HUDEP-2 (cell line): ENCODE measurements at regions not wholly inside any gene's neighbourhood (a gene's known extent, or its start where the extent isn't known, plus 50 kb on each side); places are given as distances from the start of the nearest gene placed in this dataset.
"Not testable (repeated sequence)": the region's sequence is repeated elsewhere in the genome, so short reads cannot be mapped to it uniquely, and the experiment has no call there.

Experiments
- DNase-seq, 76 experiments: peaks; one replicate each; lab custom pipeline; 2025; ENCODE audit not compliant: unreplicated experiment in 76 of 76; lab: John Stamatoyannopoulos, UW

DNA sequence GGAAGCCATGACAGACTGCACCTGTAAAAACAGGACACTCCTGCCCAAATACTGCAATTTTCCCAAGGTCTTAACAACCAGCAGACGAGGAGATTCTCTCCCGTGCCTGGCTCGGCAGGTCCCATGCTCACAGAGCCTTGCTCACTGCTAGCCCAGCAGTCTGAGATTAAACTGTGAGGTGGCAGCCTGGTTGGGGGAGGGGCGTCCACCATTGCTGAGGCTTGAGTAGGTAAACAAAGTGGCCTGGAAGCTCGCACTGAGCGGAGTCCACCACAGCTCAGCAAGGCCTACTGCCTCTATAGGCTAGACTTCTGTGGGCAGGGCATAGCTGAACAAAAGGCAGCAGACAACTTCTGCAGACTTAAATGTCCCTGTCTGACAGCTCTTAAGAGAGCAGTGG, 80.3 kb downstream of the ANXA5 start:
- not testable (repeated sequence) for DNase-seq

DNA sequence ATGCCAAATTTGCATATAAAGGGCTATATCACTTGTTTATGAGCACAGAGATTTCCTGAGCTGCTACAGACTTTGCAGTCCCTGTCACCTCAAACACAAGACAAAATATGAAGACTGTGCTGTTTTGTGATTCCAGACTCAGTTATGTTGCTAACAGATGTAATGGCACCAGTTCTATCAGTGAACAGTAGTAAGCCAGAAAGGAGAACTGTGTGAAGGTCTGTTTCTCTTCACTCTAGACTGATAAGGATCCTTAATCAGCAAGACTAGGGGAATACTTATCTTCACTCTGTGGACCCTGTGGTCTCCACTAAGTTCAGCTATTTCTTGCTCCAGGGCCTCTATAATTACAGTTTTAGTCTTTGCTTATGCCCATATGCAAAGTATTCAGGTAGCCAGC, 82.7 kb downstream of the ANXA5 start:
- no peak for DNase-seq

- no peak for DNase-seq
Observed at GRCh38 chr4:121599049-121599448, 97.7 kb downstream of the ANXA5 start.

GRCh38 chr4:121597346-121597934, 99.3 kb downstream of the ANXA5 start:
- DNase-seq = no peak

DNA sequence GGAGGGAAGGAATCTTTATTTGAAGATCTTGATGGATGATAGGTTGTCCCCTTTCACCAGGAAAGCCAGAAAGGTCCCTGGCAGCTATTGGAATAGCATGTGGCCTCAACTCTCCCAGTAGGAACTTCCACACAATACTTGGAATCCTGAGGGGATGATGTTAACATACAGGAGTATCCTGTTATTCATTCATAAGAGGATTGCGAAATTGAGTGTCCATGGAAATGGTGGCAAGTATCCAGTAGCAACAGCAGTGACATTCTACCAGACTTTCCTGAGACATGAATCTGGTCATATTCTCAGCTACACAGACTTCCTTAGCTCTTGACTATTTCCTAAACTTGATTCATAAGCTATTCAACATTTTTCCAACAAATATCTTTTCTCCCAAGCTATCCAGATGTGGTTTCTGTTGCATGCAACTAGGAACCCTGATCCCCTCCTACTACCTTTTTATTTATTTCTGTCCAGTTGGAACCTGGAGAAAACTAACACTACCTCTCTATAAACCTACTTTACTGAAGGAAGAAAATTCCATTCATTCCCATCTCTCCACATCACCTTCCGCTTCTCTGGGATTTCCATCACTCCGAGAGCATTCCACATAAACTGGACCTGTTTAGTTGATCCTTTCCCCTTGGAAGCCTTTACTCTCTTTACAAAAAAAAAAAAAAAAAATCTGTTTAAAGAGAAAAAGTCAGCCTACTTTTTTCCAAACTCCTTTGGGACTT, 101.8 kb downstream of the ANXA5 start:
- no peak for DNase-seq

- no peak for DNase-seq
Observed at GRCh38 chr4:121593760-121594159, 103.0 kb downstream of the ANXA5 start.

- not testable (repeated sequence) for DNase-seq
Observed at GRCh38 chr4:121592257-121592656, 104.5 kb downstream of the ANXA5 start.

GRCh38 chr4:121584836-121585235, 111.9 kb downstream of the ANXA5 start:
- DNase-seq = no peak

DNA sequence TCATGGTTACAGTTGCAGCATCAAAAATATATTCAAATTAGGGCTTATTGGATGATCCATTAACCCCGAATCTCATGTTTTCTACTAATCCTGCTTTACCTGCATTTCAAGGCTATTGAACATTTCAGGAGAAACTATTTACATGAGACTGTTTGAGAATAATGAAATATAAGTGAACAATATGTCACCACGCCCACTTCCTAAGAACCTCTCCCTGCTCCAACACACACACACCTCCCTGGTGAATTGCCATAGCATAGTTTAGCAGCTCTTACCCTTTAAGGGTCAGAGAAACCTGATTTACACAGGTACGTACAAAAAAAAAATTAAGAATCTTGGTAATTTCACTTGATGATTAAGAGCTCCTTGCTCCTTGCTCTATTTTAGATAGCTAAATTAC, 113.4 kb downstream of the ANXA5 start:
- DNase-seq = no peak

- DNase-seq = no peak
Observed at GRCh38 chr4:121582296-121582695, 114.5 kb downstream of the ANXA5 start.

DNA sequence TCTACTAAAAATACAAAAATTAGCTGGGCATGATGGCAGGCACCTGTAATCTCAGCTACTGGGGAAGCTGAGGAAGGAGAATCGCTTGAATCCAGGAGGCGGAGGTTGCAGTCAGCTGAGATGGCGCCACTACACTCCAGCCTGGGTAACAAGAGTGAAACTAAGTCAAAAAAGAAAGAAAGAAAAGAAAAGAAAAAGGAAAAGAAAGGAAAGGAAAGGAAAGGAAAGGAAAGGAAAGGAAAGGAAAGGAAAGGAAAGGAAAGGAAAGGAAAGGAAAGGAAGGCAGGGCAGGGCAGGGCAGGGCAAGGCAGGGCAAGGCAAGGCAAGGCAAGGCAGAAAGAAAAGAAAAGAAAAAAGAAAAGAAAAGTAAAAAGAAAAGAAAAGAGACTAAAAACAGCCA, 121.4 kb downstream of the ANXA5 start:
- not testable (repeated sequence) for DNase-seq

DNA sequence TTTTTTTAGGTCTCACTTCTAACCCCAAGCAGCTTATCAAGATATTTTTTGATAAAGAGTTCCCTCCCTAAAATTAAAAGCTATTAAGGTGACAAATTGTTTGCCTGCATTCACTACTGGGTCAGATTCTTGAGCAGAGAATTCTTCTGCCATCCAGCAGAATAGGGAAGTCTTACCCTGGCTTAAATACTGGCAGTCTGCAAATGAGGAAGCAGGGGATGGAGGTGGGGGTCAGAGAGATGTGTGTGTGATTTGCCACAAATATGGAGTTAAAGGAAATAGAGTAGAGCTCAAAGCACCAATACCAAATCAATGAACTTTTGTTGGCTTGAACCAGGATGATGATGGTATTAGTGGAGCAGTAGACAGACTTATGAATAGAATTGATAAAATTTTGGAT, 122.2 kb downstream of the ANXA5 start:
- DNase-seq = no peak

GRCh38 chr4:121567748-121568147, 129.0 kb downstream of the ANXA5 start:
- DNase-seq = no peak

- DNase-seq = no peak
Observed at GRCh38 chr4:121564840-121565375, 131.9 kb downstream of the ANXA5 start.

- DNase-seq = no peak
Observed at GRCh38 chr4:121562811-121563210, 134.0 kb downstream of the ANXA5 start.

GRCh38 chr4:121555315-121556107, 141.3 kb downstream of the ANXA5 start:
- no peak for DNase-seq

- DNase-seq = no peak
Observed at GRCh38 chr4:121554382-121554781, 142.4 kb downstream of the ANXA5 start.

DNA sequence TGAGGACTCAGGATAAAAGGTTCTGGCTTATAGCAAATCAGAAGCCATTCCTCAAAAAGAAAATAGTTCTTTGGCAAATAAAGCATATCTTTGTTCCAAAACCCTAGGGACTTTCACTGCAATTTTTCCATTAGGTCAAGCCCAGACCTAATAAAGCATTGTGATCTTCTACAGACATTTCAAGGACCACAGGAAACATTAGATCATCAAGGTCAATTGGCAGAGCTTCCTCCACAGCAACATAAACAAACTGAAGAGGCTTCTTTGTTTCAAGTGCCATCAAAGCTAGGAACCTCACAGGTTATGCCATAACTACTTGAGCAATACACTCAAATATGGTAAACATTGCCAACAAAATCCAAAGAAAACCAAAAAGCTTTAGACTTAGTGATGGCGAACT, 144.9 kb downstream of the ANXA5 start:
- DNase-seq = no peak

DNA sequence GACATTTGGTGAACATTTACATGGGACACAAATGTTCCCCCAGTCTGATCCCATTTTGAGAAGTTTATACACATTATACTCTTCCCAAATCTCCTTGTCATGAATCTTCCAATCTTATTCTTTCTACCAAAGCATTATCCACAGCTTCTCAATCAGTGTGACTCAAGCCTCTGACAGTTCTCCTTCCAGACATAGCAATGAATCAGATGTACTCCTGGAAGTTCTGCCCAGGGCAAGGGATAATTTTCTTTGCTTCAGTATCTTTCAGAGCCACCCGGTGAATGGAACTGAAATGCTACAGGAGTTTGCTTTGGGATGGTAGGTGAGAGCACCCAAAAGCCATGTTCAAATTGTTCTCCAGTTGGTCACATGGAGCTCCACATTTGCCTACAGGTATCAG, 145.5 kb downstream of the ANXA5 start:
- no peak for DNase-seq

- no peak for DNase-seq
Observed at GRCh38 chr4:121541696-121542095, 155.1 kb downstream of the ANXA5 start.

- DNase-seq = no peak
Observed at GRCh38 chr4:121535351-121535750, 154.5 kb upstream of the QRFPR start.

DNA sequence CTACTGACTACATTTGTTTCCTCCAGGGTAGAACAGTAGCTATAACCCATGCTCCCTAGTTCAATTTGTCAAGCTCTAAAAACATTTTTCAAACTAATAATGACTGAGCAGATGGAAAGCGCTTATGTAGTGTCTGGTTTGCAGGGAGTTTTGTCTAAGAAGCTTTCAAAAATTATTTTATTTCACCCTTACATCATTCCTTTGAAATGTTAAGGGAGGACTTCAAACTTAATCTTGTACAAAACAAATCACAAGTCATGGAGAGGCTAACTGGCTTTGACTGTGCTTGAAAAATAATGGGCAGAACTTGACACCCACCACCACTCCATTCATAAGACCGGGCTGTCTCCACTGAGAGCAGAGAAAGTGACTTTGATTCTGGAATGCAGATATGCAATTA, 153.4 kb upstream of the QRFPR start:
- DNase-seq = no peak
